Left cardiac atrium (tissue), 4 donors: ENCODE measurements at regions not wholly inside any gene's neighbourhood (a gene's known extent, or its start where the extent isn't known, plus 50 kb on each side); places are given as distances from the start of the nearest gene placed in this dataset.

Experiments used
- ATAC-seq, 2 donors: fragments of 200-7000 bp; cut with Tn5 transposase; one replicate each; pipeline ENCODE4 v1.9.1; 2020; ENCODE audit warnings: mild to moderate bottlenecking in 2 of 2, moderate library complexity in 2 of 2
- DNase-seq: peaks from one replicate; pipeline ENCODE4 v3.0.0-alpha.2; 2020
- intact Hi-C, 2 donors: fragments of 100-400 bp; cut with DNase I; formaldehyde crosslinking; loops; one replicate each; pipeline versions ENCODE4 v1.14.1 to v1.15.1; 2022 to 2023
- donor health status: DM: no; HTN: yes; CAD: no.
- donor health status: DM: no; HTN: yes; CAD: no; lungs with severe emphysema.
- donor health status: DM: yes; HTN: yes; CAD: no.
- donor health status: Dilated cardiomyopathy.

DNA sequence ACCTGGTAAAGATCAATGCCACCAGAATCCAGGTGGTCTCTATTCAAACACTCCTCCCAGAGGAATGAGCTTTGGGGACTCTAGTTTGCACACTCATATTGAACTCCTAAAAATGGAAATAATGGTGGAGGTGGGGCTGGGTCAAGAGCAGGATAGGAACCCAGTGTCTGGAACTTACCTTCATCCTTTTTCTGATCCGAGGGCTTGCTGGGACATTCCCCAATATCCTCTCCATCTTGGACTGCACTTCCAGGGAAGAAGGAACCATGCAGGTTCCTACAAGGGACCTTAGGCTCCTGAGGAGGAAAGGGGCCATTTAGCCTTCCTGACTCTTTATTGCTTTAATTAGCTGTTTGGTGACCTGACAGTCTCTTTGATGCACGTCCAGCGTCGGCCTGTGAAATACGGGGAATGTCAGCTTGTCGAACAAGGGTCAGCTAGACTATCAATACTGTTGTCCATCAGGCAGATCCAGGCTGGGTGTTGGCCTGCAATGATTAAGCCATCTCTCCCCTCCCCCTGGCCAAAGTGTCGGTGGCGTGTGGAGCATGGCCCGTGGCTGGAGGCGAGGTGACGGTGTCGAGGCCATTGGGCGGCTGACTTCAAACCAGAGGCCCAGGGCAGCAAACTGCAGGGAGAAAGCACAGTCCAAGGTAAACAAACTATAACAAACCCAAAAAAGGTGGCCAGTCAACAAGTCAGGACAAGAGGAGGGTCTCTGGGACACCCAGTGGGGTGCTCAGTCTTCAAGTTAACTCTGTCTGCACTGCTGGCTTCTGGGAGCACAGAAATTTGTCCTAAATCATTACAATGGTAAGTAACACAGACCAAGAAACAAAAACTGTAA is 405.2 kb upstream of the TBX3 start:
- DNase-seq: no peak
- no peak for ATAC-seq
- intact Hi-C loops: no loop called here

- ATAC-seq (peak in 1 of 2 donors; percentile 70), DNase-seq (peak; percentile 24)
- intact Hi-C loops: no loop called here
Observed at GRCh38 chr12:115088328-115088994, 404.5 kb upstream of the TBX3 start.

DNA sequence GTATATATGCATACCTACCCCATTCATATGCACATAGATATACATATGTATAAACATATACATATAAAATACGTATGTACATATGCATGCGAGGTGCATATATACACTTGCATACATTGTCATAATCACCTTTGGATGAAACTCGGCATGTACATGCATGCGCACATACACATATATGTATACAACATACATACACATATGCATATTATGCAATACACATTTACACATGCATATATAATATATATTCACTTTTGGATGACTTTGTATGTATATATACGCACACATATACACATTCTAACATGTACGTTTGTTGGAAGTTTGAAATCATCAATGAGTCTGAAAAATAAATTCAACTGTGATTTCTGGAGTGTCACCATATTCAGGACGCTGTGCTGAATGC is 401.6 kb upstream of the TBX3 start:
- intact Hi-C loops: no loop called here
- no peak for DNase-seq
- ATAC-seq: no peak

GRCh38 chr12:115079760-115080159 is 395.8 kb upstream of the TBX3 start:
- ATAC-seq (no peak), DNase-seq (no peak)
- intact Hi-C loops: no loop called here

GRCh38 chr12:115078990-115079389 is 395.0 kb upstream of the TBX3 start:
- DNase-seq: no peak
- intact Hi-C loops: no loop called here

GRCh38 chr12:115078334-115078733 is 394.4 kb upstream of the TBX3 start:
- no peak for ATAC-seq
- intact Hi-C loops: no loop called here
- no peak for DNase-seq

More at GRCh38 chr12:115078990-115079389, 395.0 kb upstream of the TBX3 start:
- ATAC-seq: no peak

- intact Hi-C loops: no loop called here
- ATAC-seq: no peak
- DNase-seq: no peak
Observed at GRCh38 chr12:115075552-115076170, 391.7 kb upstream of the TBX3 start.

DNA sequence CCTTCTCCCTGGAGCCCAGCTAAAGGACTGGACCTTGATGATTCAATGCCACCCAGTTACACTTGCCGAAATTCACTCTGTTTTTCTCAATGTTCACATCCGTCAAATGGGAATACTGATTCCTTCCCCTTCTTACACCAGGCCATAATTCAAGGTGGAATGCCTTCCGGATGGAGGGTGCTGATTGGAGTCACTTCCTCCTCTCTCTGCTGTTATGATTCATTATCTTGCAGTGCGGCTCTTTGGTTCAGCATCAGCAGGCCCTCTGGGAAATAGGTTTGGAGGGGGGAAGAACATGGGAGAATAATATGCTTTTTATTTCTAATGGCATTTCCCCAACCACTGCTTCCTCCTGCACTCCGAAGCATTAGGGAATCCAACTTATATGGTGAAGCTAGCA is 390.6 kb upstream of the TBX3 start:
- intact Hi-C loops: no loop called here
- DNase-seq (no peak), ATAC-seq (no peak)

GRCh38 chr12:115072712-115073111 is 388.7 kb upstream of the TBX3 start:
- ATAC-seq: no peak
- intact Hi-C loops: no loop called here
- DNase-seq: no peak

- intact Hi-C loops: no loop called here
- no peak for ATAC-seq
- no peak for DNase-seq
Observed at GRCh38 chr12:115070313-115070712, 386.3 kb upstream of the TBX3 start.

- DNase-seq: no peak
- ATAC-seq: no peak
- intact Hi-C loops: no loop called here
Observed at GRCh38 chr12:115064296-115064695, 380.3 kb upstream of the TBX3 start.

GRCh38 chr12:115062741-115063140 is 378.8 kb upstream of the TBX3 start:
- intact Hi-C loops: no loop called here
- ATAC-seq: no peak
- DNase-seq: no peak

DNA sequence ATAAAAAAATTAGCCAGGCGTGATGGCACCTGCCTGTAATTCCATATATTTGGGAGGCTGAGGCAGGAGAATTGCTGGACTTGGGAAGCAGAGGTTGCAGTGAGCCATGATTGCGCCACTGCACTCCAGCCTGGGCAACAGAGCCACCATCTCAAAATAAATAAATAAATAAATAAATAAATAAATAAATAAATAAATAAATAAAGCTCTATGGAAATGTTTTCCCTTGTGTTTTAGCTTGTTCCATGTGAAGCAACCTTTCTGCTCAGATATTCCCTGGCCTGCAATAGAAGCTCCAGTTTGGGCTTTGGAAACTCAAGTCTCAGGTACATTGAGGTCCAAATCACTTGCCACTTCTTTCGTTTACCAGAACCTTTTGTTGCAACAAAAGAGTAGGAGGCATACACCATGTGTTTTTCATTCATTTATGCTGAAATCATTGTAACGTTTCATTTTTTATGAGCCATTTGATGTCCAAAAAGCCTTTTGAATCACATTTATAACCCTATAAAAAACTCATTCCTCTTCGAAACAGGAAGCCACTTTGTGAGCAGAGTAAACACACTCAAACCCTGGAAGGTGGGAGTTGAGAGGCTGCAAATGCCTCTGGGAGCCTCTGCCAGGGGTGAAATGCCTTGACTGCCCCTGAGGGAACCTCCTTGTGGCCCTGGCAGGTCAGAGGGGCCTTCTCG is 376.6 kb upstream of the TBX3 start:
- ATAC-seq (no peak), DNase-seq (no peak)
- intact Hi-C loops: no loop called here

GRCh38 chr12:115057445-115057844 is 373.5 kb upstream of the TBX3 start:
- no peak for ATAC-seq
- intact Hi-C loops: no loop called here
- no peak for DNase-seq

GRCh38 chr12:115051378-115051777 is 367.4 kb upstream of the TBX3 start:
- DNase-seq: no peak
- no peak for ATAC-seq
- intact Hi-C loops: no loop called here

DNA sequence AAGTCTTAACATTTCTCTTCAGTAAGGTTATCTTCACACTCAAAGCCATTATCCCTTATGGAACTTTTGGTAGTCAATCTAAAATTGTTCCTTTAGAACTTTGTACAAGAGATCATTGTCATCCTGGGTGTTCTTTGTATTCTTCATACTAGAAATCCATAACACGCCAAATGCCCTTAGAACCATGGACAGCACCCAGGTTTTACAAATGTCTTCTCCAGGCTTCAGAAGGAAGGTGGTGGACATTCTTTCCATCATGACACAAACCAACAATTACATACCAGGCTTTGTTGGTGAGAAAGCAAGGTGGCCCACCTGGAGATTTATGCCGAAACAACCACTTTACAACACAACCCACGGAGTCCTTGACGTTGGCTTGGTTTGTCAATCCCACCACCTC is 365.6 kb upstream of the TBX3 start:
- intact Hi-C loops: no loop called here
- ATAC-seq: no peak
- no peak for DNase-seq

GRCh38 chr12:115046805-115047204 is 362.8 kb upstream of the TBX3 start:
- DNase-seq (no peak), ATAC-seq (no peak)

GRCh38 chr12:115044073-115044472 is 360.1 kb upstream of the TBX3 start:
- no peak for ATAC-seq
- no peak for DNase-seq
- intact Hi-C loops: no loop called here

More at GRCh38 chr12:115046805-115047204, 362.8 kb upstream of the TBX3 start:
- intact Hi-C loops: no loop called here

DNA sequence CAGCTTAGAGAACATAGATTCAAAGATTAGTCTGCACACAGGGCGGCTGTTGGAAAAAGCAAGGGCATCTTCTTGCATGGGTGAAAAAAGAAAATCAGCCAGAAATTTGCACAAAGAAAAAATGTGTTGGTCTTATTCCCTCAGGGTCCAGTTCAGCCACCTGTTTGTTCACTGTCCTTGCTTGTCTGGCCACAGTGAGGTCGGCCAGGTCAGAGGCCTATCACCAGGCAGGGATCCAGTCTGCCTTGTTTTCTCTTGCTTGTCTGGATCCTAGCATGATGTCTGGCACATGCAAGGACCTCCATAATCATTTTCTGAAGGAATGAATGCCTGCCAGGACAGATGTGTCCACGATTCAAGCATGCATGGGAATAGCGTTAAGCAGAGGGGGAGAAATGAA is 359.1 kb upstream of the TBX3 start:
- ATAC-seq: no peak
- intact Hi-C loops: no loop called here
- DNase-seq: no peak

- DNase-seq (no peak), ATAC-seq (no peak)
Observed at GRCh38 chr12:115042341-115042740, 358.4 kb upstream of the TBX3 start.

More at GRCh38 chr12:115042341-115042740, 358.4 kb upstream of the TBX3 start:
- intact Hi-C loops: no loop called here
